SJSA1 (cell line): ENCODE measurements at regions not wholly inside any gene's neighbourhood (a gene's known extent, or its start where the extent isn't known, plus 50 kb on each side); places are given as distances from the start of the nearest gene placed in this dataset.

ENCODE experiments used
- DNase-seq, 2 experiments: peaks; one replicate each; pipeline ENCODE4 v3.0.0-alpha.2; 2015 to 2020; ENCODE audit warnings: low spot score in 2 of 2, low read depth in 1 of 2
- H3K27ac ChIP-seq: fragments of 250-450 bp; sonication (Bioruptor Pico); 2 replicates; pipeline ENCODE4 v1.5.1; 2020; ENCODE audit warnings: mild to moderate bottlenecking, moderate library complexity
- H3K27me3 ChIP-seq: fragments of 250-450 bp; sonication (Bioruptor Pico); replicated peaks from 2 replicates; pipeline ENCODE4 v1.5.1; 2020; ENCODE audit warnings: mild to moderate bottlenecking, moderate library complexity
- H3K36me3 ChIP-seq: fragments of 250-450 bp; sonication (Bioruptor Pico); 2 replicates; pipeline ENCODE4 v1.5.1; 2020; ENCODE audit warnings: mild to moderate bottlenecking
- H3K4me1 ChIP-seq: fragments of 250-450 bp; sonication (Bioruptor Pico); replicated peaks from 2 replicates; pipeline ENCODE4 v1.6.1; 2021; ENCODE audit warnings: mild to moderate bottlenecking
- H3K4me3 ChIP-seq: fragments of 250-450 bp; sonication (Bioruptor Pico); 2 replicates; pipeline ENCODE4 v1.5.1; 2020; ENCODE audit warnings: mild to moderate bottlenecking
- H3K9me3 ChIP-seq: fragments of 250-450 bp; sonication (Bioruptor Pico); replicated peaks from 2 replicates; pipeline ENCODE4 v1.5.1; 2020; ENCODE audit warnings: mild to moderate bottlenecking

- H3K27me3 ChIP-seq = no peaks in the 10 kb centered on the region
- H3K27ac ChIP-seq = no peak overlapping the region
- H3K4me3 ChIP-seq = no peak overlapping the region
- H3K36me3 ChIP-seq = no peaks in the 10 kb centered on the region
- no peaks in the 10 kb centered on the region; the same call in 1 of the 2 replicates for H3K9me3 ChIP-seq
- no peak for DNase-seq
- H3K4me1 ChIP-seq = no peaks in the 10 kb centered on the region
These were observed 420.3 kb upstream of the CFAP20DC start for GRCh38 chr3:59469948-59470723.

- H3K27me3 ChIP-seq = no peaks in the 10 kb centered on the region
- no peaks in the 10 kb centered on the region for H3K4me1 ChIP-seq
- DNase-seq = no peak
- H3K27ac ChIP-seq = no peak overlapping the region
- H3K9me3 ChIP-seq = no peaks in the 10 kb centered on the region; the same call in 1 of the 2 replicates
- no peaks in the 10 kb centered on the region for H3K36me3 ChIP-seq
- no peak overlapping the region for H3K4me3 ChIP-seq
These were observed 417.7 kb upstream of the CFAP20DC start for GRCh38 chr3:59467476-59467875.

GRCh38 chr3:59464187-59464586 is 414.4 kb upstream of the CFAP20DC start:
- Histone ChIP-seq H3K27ac (no peak overlapping the region), H3K36me3 (no peaks in the 10 kb centered on the region), H3K9me3 (no peaks in the 10 kb centered on the region), H3K27me3 (no peaks in the 10 kb centered on the region), H3K4me1 (no peaks in the 10 kb centered on the region), H3K4me3 (no peak overlapping the region)
- no peak for DNase-seq

GRCh38 chr3:59463253-59463652 is 413.4 kb upstream of the CFAP20DC start:
- Histone ChIP-seq H3K27ac (no peak overlapping the region), H3K4me3 (no peak overlapping the region), H3K36me3 (no peaks in the 10 kb centered on the region), H3K27me3 (no peaks in the 10 kb centered on the region), H3K9me3 (no peaks in the 10 kb centered on the region), H3K4me1 (no peaks in the 10 kb centered on the region)
- DNase-seq = no peak

- Histone ChIP-seq H3K36me3 (no peaks in the 10 kb centered on the region), H3K9me3 (no peaks in the 10 kb centered on the region), H3K4me3 (no peak overlapping the region), H3K27ac (no peak overlapping the region), H3K27me3 (no peaks in the 10 kb centered on the region), H3K4me1 (no peaks in the 10 kb centered on the region)
- no peak for DNase-seq
These were observed 410.2 kb upstream of the CFAP20DC start for GRCh38 chr3:59460068-59460467.

- no peaks in the 10 kb centered on the region for H3K27me3 ChIP-seq
- DNase-seq = no peak
- H3K36me3 ChIP-seq = no peaks in the 10 kb centered on the region
- peaks cover 1% of the 10 kb centered on the region for H3K4me1 ChIP-seq
- no peaks in the 10 kb centered on the region for H3K9me3 ChIP-seq
- no peak overlapping the region for H3K4me3 ChIP-seq
- H3K27ac ChIP-seq = no peak overlapping the region
These were observed 407.1 kb upstream of the CFAP20DC start for GRCh38 chr3:59456852-59457485.

GRCh38 chr3:59451800-59452746 is 402.2 kb upstream of the CFAP20DC start:
- Histone ChIP-seq H3K4me1 (peaks cover 21% of the 10 kb centered on the region), H3K9me3 (no peaks in the 10 kb centered on the region), H3K36me3 (no peaks in the 10 kb centered on the region), H3K4me3 (no peak overlapping the region), H3K27me3 (no peaks in the 10 kb centered on the region), H3K27ac (no peak overlapping the region)
- no peak for DNase-seq

- peak in 1 of 2 experiments; percentile 32 for DNase-seq
- peak overlapping the region; percentile 35 for H3K27ac ChIP-seq
- H3K9me3 ChIP-seq = no peaks in the 10 kb centered on the region
These were observed 401.3 kb upstream of the CFAP20DC start for GRCh38 chr3:59450946-59451763.

GRCh38 chr3:59450437-59450836 is 400.6 kb upstream of the CFAP20DC start:
- Histone ChIP-seq H3K4me1 (peaks cover 29% of the 10 kb centered on the region), H3K9me3 (no peaks in the 10 kb centered on the region), H3K27me3 (no peaks in the 10 kb centered on the region), H3K4me3 (no peak overlapping the region), H3K27ac (no peak overlapping the region), H3K36me3 (no peaks in the 10 kb centered on the region)
- no peak for DNase-seq

More at GRCh38 chr3:59450946-59451763, 401.3 kb upstream of the CFAP20DC start:
- no peaks in the 10 kb centered on the region for H3K36me3 ChIP-seq
- H3K4me3 ChIP-seq = no peak overlapping the region
- H3K27me3 ChIP-seq = no peaks in the 10 kb centered on the region
- H3K4me1 ChIP-seq = peaks cover 29% of the 10 kb centered on the region

- peak in 1 of 2 experiments; percentile 51 for DNase-seq
- H3K9me3 ChIP-seq = no peaks in the 10 kb centered on the region
- H3K4me3 ChIP-seq = no peak overlapping the region
- no peaks in the 10 kb centered on the region for H3K27me3 ChIP-seq
- H3K27ac ChIP-seq = no peak overlapping the region
- H3K4me1 ChIP-seq = peaks cover 27% of the 10 kb centered on the region
- H3K36me3 ChIP-seq = no peaks in the 10 kb centered on the region
These were observed 397.1 kb upstream of the CFAP20DC start for GRCh38 chr3:59446775-59447465.

GRCh38 chr3:59444676-59445075 is 394.9 kb upstream of the CFAP20DC start:
- DNase-seq = no peak
- Histone ChIP-seq H3K9me3 (no peaks in the 10 kb centered on the region), H3K27ac (no peak overlapping the region), H3K4me3 (no peak overlapping the region), H3K36me3 (no peaks in the 10 kb centered on the region), H3K27me3 (no peaks in the 10 kb centered on the region), H3K4me1 (peaks cover 13% of the 10 kb centered on the region)

GRCh38 chr3:59444294-59444671 is 394.5 kb upstream of the CFAP20DC start:
- Histone ChIP-seq H3K27me3 (no peaks in the 10 kb centered on the region), H3K9me3 (no peaks in the 10 kb centered on the region), H3K27ac (no peak overlapping the region), H3K4me1 (peaks cover 13% of the 10 kb centered on the region), H3K36me3 (no peaks in the 10 kb centered on the region), H3K4me3 (no peak overlapping the region)
- no peak for DNase-seq
